Psoas muscle (tissue), 7 donors: ENCODE measurements at regions not wholly inside any gene's neighbourhood (a gene's known extent, or its start where the extent isn't known, plus 50 kb on each side); places are given as distances from the start of the nearest gene placed in this dataset.
"Not testable (repeated sequence)": the region's sequence is repeated elsewhere in the genome, so short reads cannot be mapped to it uniquely, and the experiment has no call there.

Experiments used
- ATAC-seq, 4 donors: fragments of 200-7000 bp; cut with Tn5 transposase; one replicate each; pipeline ENCODE4 v1.9.1; 2020; ENCODE audit warnings: moderate library complexity in 3 of 4, mild to moderate bottlenecking in 2 of 4
- DNase-seq, 2 donors: peaks; one replicate each; pipeline ENCODE4 v3.0.0-alpha.2; 2020
- H3K27ac ChIP-seq: fragments of 200-600 bp; one replicate; pipeline ENCODE4 v1.8.0; 2022
- H3K27me3 ChIP-seq, 3 donors: fragments of 200-600 bp in 1 of 3; one replicate each; pipeline versions ENCODE4 v1.6.1 to v1.8.0; 2013 to 2022; ENCODE audit warnings: low read length in 2 of 3, mild to moderate bottlenecking in 2 of 3, moderate library complexity in 1 of 3; ENCODE audit not compliant: insufficient read depth in 3 of 3
- H3K36me3 ChIP-seq, 2 donors: fragments of 200-600 bp in 1 of 2; one replicate each; pipeline versions ENCODE4 v1.6.1 to v1.8.0; 2013 to 2022; ENCODE audit warnings: low read depth in 1 of 2, mild to moderate bottlenecking in 1 of 2, moderate library complexity in 1 of 2; ENCODE audit not compliant: insufficient read depth in 1 of 2
- H3K4me1 ChIP-seq: fragments of 200-600 bp; one replicate; pipeline ENCODE4 v1.8.0; 2022
- H3K4me3 ChIP-seq: fragments of 200-600 bp; one replicate; pipeline ENCODE4 v1.8.0; 2022; ENCODE audit warnings: mild to moderate bottlenecking
- H3K9me3 ChIP-seq: fragments of 200-600 bp; one replicate; pipeline ENCODE4 v1.8.0; 2022
- WGBS, 3 donors: extraction: QIAGEN DNeasy Blood & Tissue Kit; methylation state at CpG; one replicate each; pipeline versions ENCODE4 v1.1.6 to v1.1.7; 2013; 5-methylcytosine and 5-hydroxymethylcytosine counted together
- intact Hi-C, 2 donors: fragments of 100-400 bp; cut with DNase I; formaldehyde crosslinking; loops; one replicate each; pipeline versions ENCODE4 v1.11.0 to v1.14.2; 2022
- TF ChIP-seq, protein P1 (sequence below): fragments of 200-600 bp; IDR thresholded peaks from one replicate; pipeline ENCODE4 v1.8.0; 2022; ENCODE audit warnings: antibody characterized with exemption
- donor health status: healthy with polysubstance abuse.
- donor health status: DM: no; HTN: no; CAD: no; lungs with moderate emphysema.
- donor health status: Bipolar disorder and iron deficiency.
- donor health status: healthy.
- donor health status: DM: yes; HTN: yes; CAD: no.
- donor health status: DM: no; HTN: no; CAD: no.
- donor health status: DM: yes; HTN: yes; CAD: no.

GRCh38 chr10:30747633-30748032 lies 118.1 kb upstream of the LYZL2 start:
- no peaks in the 10 kb centered on the region for H3K36me3 ChIP-seq
- DNase-seq, result no peak
- TF ChIP-seq, protein P1, sequence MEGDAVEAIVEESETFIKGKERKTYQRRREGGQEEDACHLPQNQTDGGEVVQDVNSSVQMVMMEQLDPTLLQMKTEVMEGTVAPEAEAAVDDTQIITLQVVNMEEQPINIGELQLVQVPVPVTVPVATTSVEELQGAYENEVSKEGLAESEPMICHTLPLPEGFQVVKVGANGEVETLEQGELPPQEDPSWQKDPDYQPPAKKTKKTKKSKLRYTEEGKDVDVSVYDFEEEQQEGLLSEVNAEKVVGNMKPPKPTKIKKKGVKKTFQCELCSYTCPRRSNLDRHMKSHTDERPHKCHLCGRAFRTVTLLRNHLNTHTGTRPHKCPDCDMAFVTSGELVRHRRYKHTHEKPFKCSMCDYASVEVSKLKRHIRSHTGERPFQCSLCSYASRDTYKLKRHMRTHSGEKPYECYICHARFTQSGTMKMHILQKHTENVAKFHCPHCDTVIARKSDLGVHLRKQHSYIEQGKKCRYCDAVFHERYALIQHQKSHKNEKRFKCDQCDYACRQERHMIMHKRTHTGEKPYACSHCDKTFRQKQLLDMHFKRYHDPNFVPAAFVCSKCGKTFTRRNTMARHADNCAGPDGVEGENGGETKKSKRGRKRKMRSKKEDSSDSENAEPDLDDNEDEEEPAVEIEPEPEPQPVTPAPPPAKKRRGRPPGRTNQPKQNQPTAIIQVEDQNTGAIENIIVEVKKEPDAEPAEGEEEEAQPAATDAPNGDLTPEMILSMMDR, result no peak
- no peak overlapping the region for H3K4me3 ChIP-seq
- H3K27ac ChIP-seq, result no peak overlapping the region
- H3K27me3 ChIP-seq, result no peaks in the 10 kb centered on the region
- H3K9me3 ChIP-seq, result no peaks in the 10 kb centered on the region
- no peaks in the 10 kb centered on the region for H3K4me1 ChIP-seq
- no peak for ATAC-seq
- WGBS, 3 donors, result 86 to 92% (median 91%) methylated on average over 9 of the region's 9 CpGs
- intact Hi-C loops, result no loop called here

DNA sequence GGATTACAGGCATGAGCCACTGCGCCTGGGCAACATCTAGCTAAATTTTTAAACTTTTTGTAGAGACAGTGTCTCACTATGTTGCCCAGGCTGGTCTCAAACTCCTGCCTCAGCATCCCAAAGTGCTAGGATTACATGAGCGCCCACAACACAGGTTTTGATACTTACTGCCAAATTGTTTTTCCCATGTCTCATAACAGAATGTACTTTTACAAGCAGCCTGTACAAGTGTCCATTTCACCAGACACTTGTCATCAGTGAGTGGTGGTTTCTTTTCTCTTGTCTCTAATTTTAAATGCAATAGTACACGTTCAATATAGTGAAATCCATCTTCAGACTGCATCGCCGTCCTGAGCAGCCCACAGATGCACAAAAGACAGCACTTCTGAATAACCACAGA lies 116.4 kb upstream of the LYZL2 start:
- Histone ChIP-seq H3K9me3 (no peaks in the 10 kb centered on the region), H3K4me1 (no peaks in the 10 kb centered on the region), H3K27me3 (no peaks in the 10 kb centered on the region), H3K36me3 (no peaks in the 10 kb centered on the region), H3K27ac (no peak overlapping the region), H3K4me3 (no peak overlapping the region)
- intact Hi-C loops, result no loop called here
- DNase-seq (no peak), ATAC-seq (no peak)
- TF ChIP-seq, protein P1, result no peak
- 66 to 91% (median 84%) methylated on average over 5 of the region's 5 CpGs for WGBS, 3 donors

- DNase-seq (no peak), ATAC-seq (no peak)
- Histone ChIP-seq H3K9me3 (no peaks in the 10 kb centered on the region), H3K4me3 (no peak overlapping the region), H3K27me3 (no peaks in the 10 kb centered on the region), H3K27ac (no peak overlapping the region), H3K4me1 (no peaks in the 10 kb centered on the region), H3K36me3 (no peaks in the 10 kb centered on the region)
- TF ChIP-seq, protein P1, result no peak
- WGBS, 3 donors, result 89 to 100% (median 97%) methylated on average over 1 of the region's 1 CpG
- intact Hi-C loops, result no loop called here
These were observed 114.6 kb upstream of the LYZL2 start for GRCh38 chr10:30744106-30744505.

GRCh38 chr10:30743586-30743985 lies 114.0 kb upstream of the LYZL2 start:
- DNase-seq, result no peak
- H3K4me1 ChIP-seq, result no peaks in the 10 kb centered on the region
- H3K9me3 ChIP-seq, result no peaks in the 10 kb centered on the region
- WGBS, 3 donors, result 87 to 90% (median 88%) methylated on average over 3 of the region's 3 CpGs
- no peak for ATAC-seq
- TF ChIP-seq, protein P1, result no peak
- no peaks in the 10 kb centered on the region for H3K36me3 ChIP-seq
- intact Hi-C loops, result no loop called here
- no peak overlapping the region for H3K4me3 ChIP-seq
- no peaks in the 10 kb centered on the region for H3K27me3 ChIP-seq
- H3K27ac ChIP-seq, result no peak overlapping the region

- Histone ChIP-seq H3K27ac (no peak overlapping the region), H3K36me3 (no peaks in the 10 kb centered on the region), H3K27me3 (no peaks in the 10 kb centered on the region), H3K4me3 (no peak overlapping the region), H3K4me1 (no peaks in the 10 kb centered on the region), H3K9me3 (no peaks in the 10 kb centered on the region)
- intact Hi-C loops, result no loop called here
- DNase-seq, result no peak
- TF ChIP-seq, protein P1, result no peak
- 89 to 92% (median 91%) methylated on average over 4 of the region's 4 CpGs for WGBS, 3 donors
- ATAC-seq, result no peak
These were observed 112.9 kb upstream of the LYZL2 start for GRCh38 chr10:30742471-30742870.

- intact Hi-C loops, H3K4me3 ChIP-seq, H3K27me3 ChIP-seq, H3K4me1 ChIP-seq, H3K36me3 ChIP-seq, DNase-seq, ATAC-seq, H3K27ac ChIP-seq, H3K9me3 ChIP-seq: not testable (repeated sequence)
- WGBS, 3 donors, result 76 to 78% (median 77%) methylated on average over 1 of the region's 1 CpG
These were observed 111.2 kb upstream of the LYZL2 start for GRCh38 chr10:30740774-30741173.
